ENCODE measurements at regions not wholly inside any gene's neighbourhood (a gene's known extent, or its start where the extent isn't known, plus 50 kb on each side); places are given as distances from the start of the nearest gene placed in this dataset.

DNA sequence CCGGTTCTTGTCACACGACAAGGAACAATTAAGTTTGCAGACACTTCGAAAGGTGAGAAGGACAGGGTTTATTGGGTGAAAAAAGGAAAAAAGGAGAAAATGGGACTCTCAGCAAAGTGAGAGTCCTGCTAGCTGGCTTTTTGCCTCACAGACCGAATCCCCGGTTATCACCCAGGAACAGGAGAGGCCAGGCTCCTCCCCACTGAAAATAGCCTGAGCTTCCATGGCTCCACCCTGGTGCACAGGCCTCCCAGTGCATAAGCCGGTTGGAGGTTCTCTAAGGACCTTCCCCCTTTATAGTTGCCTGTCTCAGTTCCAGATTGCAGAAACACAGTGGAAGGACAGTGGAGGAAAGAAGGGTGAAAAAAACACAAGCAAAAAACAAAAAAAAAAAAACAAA, 571.7 kb downstream of the KCTD12 start:
- TF ChIP-seq, protein P1, sequence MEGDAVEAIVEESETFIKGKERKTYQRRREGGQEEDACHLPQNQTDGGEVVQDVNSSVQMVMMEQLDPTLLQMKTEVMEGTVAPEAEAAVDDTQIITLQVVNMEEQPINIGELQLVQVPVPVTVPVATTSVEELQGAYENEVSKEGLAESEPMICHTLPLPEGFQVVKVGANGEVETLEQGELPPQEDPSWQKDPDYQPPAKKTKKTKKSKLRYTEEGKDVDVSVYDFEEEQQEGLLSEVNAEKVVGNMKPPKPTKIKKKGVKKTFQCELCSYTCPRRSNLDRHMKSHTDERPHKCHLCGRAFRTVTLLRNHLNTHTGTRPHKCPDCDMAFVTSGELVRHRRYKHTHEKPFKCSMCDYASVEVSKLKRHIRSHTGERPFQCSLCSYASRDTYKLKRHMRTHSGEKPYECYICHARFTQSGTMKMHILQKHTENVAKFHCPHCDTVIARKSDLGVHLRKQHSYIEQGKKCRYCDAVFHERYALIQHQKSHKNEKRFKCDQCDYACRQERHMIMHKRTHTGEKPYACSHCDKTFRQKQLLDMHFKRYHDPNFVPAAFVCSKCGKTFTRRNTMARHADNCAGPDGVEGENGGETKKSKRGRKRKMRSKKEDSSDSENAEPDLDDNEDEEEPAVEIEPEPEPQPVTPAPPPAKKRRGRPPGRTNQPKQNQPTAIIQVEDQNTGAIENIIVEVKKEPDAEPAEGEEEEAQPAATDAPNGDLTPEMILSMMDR (conservative IDR thresholded peaks at IDR 0.05): no peak
- no peak for TF ChIP-seq EZH2 (IDR thresholded peaks at IDR 0.05; ENCODE audit: low read depth)
